ENCODE measurements at regions not wholly inside any gene's neighbourhood (a gene's known extent, or its start where the extent isn't known, plus 50 kb on each side); places are given as distances from the start of the nearest gene placed in this dataset.

- no peak for DNase-seq (ENCODE audit: low spot score)
Observed at GRCh38 chr14:66421990-66422946, 63.9 kb upstream of the CCDC196 start.

- DNase-seq (ENCODE audit: low spot score): no peak
Observed at GRCh38 chr14:66425402-66425801, 60.8 kb upstream of the CCDC196 start.

- DNase-seq (ENCODE audit: low spot score): no peak
Observed at GRCh38 chr14:66426451-66426850, 59.7 kb upstream of the CCDC196 start.

- DNase-seq (ENCODE audit: low spot score): no peak
Observed at GRCh38 chr14:66432334-66432733, 53.8 kb upstream of the CCDC196 start.

- DNase-seq (ENCODE audit: low spot score): no peak
Observed at GRCh38 chr14:66434464-66434863, 51.7 kb upstream of the CCDC196 start.

- DNase-seq (ENCODE audit: low spot score): no peak
Observed at GRCh38 chr14:66435683-66436082, 50.5 kb upstream of the CCDC196 start.
